IMR-90 (cell line): ENCODE measurements at regions not wholly inside any gene's neighbourhood (a gene's known extent, or its start where the extent isn't known, plus 50 kb on each side); places are given as distances from the start of the nearest gene placed in this dataset.

Experiments used
- ATAC-seq: fragments of 200-7000 bp; cut with Tn5 transposase; 2 replicates; pipeline ENCODE4 v1.9.1; 2020; ENCODE audit warnings: low read depth, mild to moderate bottlenecking, moderate library complexity
- BruUV-seq: library from RNA; stranded (reverse); fragments of 400-500 nt; replicated peaks from 2 replicates; lab custom pipeline; 2021; lab: Mats Ljungman, UMichigan
- CTCF ChIA-PET: fragments of 300-600 bp; formaldehyde crosslinking; extraction: SDS; loops from one replicate; lab custom pipeline; 2021; ENCODE audit warnings: antibody characterized with exemption; lab: Yijun Ruan, JAX
- POLR2A ChIA-PET: fragments of 300-600 bp; sonication (Branson Sonifier 250); formaldehyde crosslinking; loops from one replicate; lab custom pipeline; 2022; ENCODE audit warnings: antibody characterized with exemption; ENCODE audit not compliant: unreplicated experiment; lab: Charles Lee
- DNase-seq: peaks from one replicate; pipeline ENCODE4 v3.0.0; 2013
- H2AFZ ChIP-seq: replicated peaks from 2 replicates; pipeline ENCODE3; 2013; ENCODE audit warnings: low read length, mild to moderate bottlenecking; ENCODE audit not compliant: poor library complexity
- H2AK5ac ChIP-seq: 2 replicates; pipeline ENCODE4 v1.6.1; 2013; ENCODE audit warnings: low read depth, low read length, inconsistent platforms
- H2AK9ac ChIP-seq: replicated peaks from 2 replicates; pipeline ENCODE3; 2013; ENCODE audit warnings: mild to moderate bottlenecking, low read depth, low read length, moderate library complexity; ENCODE audit not compliant: poor library complexity
- H2BK120ac ChIP-seq: 2 replicates; pipeline ENCODE4 v1.6.1; 2013; ENCODE audit warnings: low read depth, low read length, inconsistent platforms
- H2BK15ac ChIP-seq: 3 replicates; pipeline ENCODE4 v1.6.1; 2013; ENCODE audit warnings: low read depth, low read length, inconsistent platforms
- H2BK20ac ChIP-seq: 2 replicates; pipeline ENCODE4 v1.6.1; 2013; ENCODE audit warnings: low read depth, mild to moderate bottlenecking, inconsistent platforms, low read length, moderate library complexity
- H2BK5ac ChIP-seq: 2 replicates; pipeline ENCODE4 v1.6.1; 2013; ENCODE audit warnings: mild to moderate bottlenecking, low read depth, low read length, inconsistent platforms; ENCODE audit not compliant: poor library complexity, severe bottlenecking
- H3K14ac ChIP-seq: replicated peaks from 2 replicates; pipeline ENCODE4 v1.6.1; 2013; ENCODE audit warnings: low read depth, low read length, inconsistent platforms
- H3K18ac ChIP-seq: 2 replicates; pipeline ENCODE4 v1.6.1; 2013; ENCODE audit warnings: low read depth, low read length, control low read depth
- H3K23ac ChIP-seq: 2 replicates; pipeline ENCODE4 v1.6.1; 2013; ENCODE audit warnings: low read depth, low read length, inconsistent platforms
- H3K27ac ChIP-seq: 2 replicates; pipeline ENCODE4 v1.5.1; 2013; ENCODE audit warnings: mild to moderate bottlenecking, control low read depth, low read length; ENCODE audit not compliant: insufficient read depth
- H3K27me3 ChIP-seq: 2 replicates; pipeline ENCODE4 v1.6.1; 2013; ENCODE audit warnings: low read length; ENCODE audit not compliant: control insufficient read depth, insufficient read depth
- H3K36me3 ChIP-seq: 2 replicates; pipeline ENCODE4 v1.6.1; 2013; ENCODE audit warnings: low read length, mixed read lengths; ENCODE audit not compliant: control insufficient read depth, insufficient read depth
- H3K4ac ChIP-seq: 2 replicates; pipeline ENCODE4 v1.6.1; 2013; ENCODE audit warnings: low read depth, low read length, inconsistent platforms
- H3K4me1 ChIP-seq: 2 replicates; pipeline ENCODE4 v1.6.1; 2013; ENCODE audit warnings: low read length, mixed read lengths; ENCODE audit not compliant: control insufficient read depth, insufficient read depth
- H3K4me2 ChIP-seq: 2 replicates; pipeline ENCODE4 v1.6.1; 2013; ENCODE audit warnings: low read depth, mild to moderate bottlenecking, control low read depth, low read length, moderate library complexity
- H3K4me3 ChIP-seq: 2 replicates; pipeline ENCODE4 v1.5.1; 2013; ENCODE audit warnings: low read depth, mild to moderate bottlenecking, control low read depth, low read length, moderate library complexity; ENCODE audit not compliant: insufficient read depth
- H3K56ac ChIP-seq: 2 replicates; pipeline ENCODE4 v1.6.1; 2013; ENCODE audit warnings: low read length, inconsistent platforms; ENCODE audit not compliant: insufficient read depth; ENCODE audit errors: extremely low read depth
- H3K79me1 ChIP-seq, 2 experiments: 2 replicates each; pipeline ENCODE4 v1.6.1; 2013; ENCODE audit warnings: low read length in 2 of 2, inconsistent platforms in 1 of 2, low read depth in 1 of 2
- H3K9ac ChIP-seq: 2 replicates; pipeline ENCODE4 v1.6.1; 2013; ENCODE audit warnings: low read depth, low read length, control low read depth
- H3K9me1 ChIP-seq: 2 replicates; pipeline ENCODE4 v1.6.1; 2013; ENCODE audit warnings: low read length, inconsistent platforms; ENCODE audit not compliant: insufficient read depth
- H3K9me3 ChIP-seq: 2 replicates; pipeline ENCODE4 v1.6.1; 2013; ENCODE audit warnings: low read length; ENCODE audit not compliant: control insufficient read depth, insufficient read depth
- H4K20me1 ChIP-seq: 2 replicates; pipeline ENCODE4 v1.6.1; 2013; ENCODE audit warnings: low read length, inconsistent platforms; ENCODE audit not compliant: insufficient read depth
- H4K5ac ChIP-seq: 2 replicates; pipeline ENCODE4 v1.6.1; 2013; ENCODE audit warnings: mild to moderate bottlenecking, low read depth, low read length, control low read depth
- H4K8ac ChIP-seq, 2 experiments: 2 replicates each; pipeline ENCODE4 v1.6.1; 2013; ENCODE audit warnings: low read depth in 2 of 2, low read length in 2 of 2, control low read depth in 1 of 2, inconsistent platforms in 1 of 2
- H4K91ac ChIP-seq: 2 replicates; pipeline ENCODE4 v1.6.1; 2013; ENCODE audit warnings: low read depth, low read length, inconsistent platforms; ENCODE audit not compliant: insufficient read depth
- CHD1 ChIP-seq: IDR thresholded peaks from 2 replicates; pipeline ENCODE4 v1.6.1; 2012; ENCODE audit warnings: low read depth, low read length, improper control_type of control experiment
- WGBS, 2 experiments: methylation state at CpG; one replicate each; pipeline versions ENCODE4 v1.1.5 to v1.1.7; 2013; ENCODE audit warnings: missing lambda C conversion rate in 2 of 2; ENCODE audit not compliant: insufficient read length in 1 of 2; ENCODE audit errors: extremely low coverage in 2 of 2; 5-methylcytosine and 5-hydroxymethylcytosine counted together
- dilution Hi-C: fragments of 300-500 bp; cut with HindIII; formaldehyde crosslinking; loops from one replicate; pipeline ENCODE4 v1.14.3; 2018; ENCODE audit warnings: low sequenced_read_pairs; ENCODE audit not compliant: unreplicated experiment
- in situ Hi-C: fragments of 300-500 bp; cut with MboI; formaldehyde crosslinking; loops from 3 replicates; pipeline ENCODE4 v1.14.3; 2019; ENCODE audit warnings: low sequenced_read_pairs, inconsistent platforms, mixed read lengths
- intact Hi-C: fragments of 100-400 bp; cut with micrococcal nuclease; formaldehyde crosslinking; loops from 2 replicates; pipeline ENCODE4 v1.10.0; 2022
- TF ChIP-seq, protein P1 (sequence below): conservative IDR thresholded peaks from 2 replicates; pipeline ENCODE4 v1.5.1; 2012; ENCODE audit warnings: mild to moderate bottlenecking, low read depth, low read length, improper control_type of control experiment

DNA sequence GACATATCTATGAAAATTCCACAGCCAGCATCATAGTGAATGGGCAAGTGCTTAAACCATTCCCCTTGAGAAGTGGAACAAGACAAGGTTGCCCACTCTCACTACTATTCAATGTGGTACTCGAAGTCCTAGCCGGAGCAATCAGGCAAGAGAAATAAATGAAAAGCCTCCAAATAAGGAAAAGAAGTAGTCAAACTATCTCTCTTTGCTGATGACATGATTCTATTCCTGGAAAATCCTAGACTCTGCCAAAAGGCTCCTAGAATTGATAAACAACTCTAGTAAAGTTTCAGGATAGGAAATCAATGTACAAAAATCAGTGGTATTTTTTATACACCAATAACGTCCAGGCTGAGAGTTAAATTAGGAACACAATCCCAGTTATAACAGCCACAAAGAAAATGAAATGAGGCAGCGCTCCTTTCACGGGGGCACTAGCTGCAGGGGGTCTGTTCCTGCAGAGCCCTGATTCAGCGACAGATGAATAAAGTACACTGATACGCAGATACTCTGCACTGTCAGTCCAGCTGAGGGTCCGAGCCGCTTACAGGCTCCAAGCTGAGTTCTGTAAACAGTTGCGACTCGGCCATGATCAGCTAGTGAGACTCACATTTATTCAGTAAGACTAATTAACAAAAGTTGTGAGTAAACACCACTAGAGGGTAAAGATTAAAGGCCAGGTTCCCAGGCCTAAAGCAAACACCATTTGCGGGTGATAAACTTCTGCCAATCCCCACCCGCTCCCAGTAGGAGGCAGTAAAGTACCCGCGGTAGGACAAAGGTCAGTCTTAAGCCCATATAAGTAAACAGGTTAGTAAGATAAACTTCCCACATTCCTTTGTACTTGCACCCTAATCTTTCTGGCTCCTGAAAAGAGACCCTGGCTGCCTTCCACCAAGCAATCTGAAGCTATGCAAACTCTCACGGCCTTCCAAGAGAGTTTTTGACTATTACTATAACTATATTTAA lies 290.6 kb upstream of the GRID2 start:
- no peak overlapping the region for H3K14ac ChIP-seq
- CTCF ChIA-PET: no interaction called here
- no peak overlapping the region for H3K27ac ChIP-seq
- in situ Hi-C loops: no loop called here
- H3K9me1 ChIP-seq: no peaks in the 10 kb centered on the region
- no peaks in the 10 kb centered on the region for H3K79me1 ChIP-seq
- H3K9ac ChIP-seq: no peak overlapping the region
- no peaks in the 10 kb centered on the region for H3K4me1 ChIP-seq
- no peak overlapping the region for H3K56ac ChIP-seq
- H4K20me1 ChIP-seq: no peaks in the 10 kb centered on the region
- no peak overlapping the region for H4K91ac ChIP-seq
- H3K4me3 ChIP-seq: no peak overlapping the region
- intact Hi-C loops: no loop called here
- H2BK5ac ChIP-seq: no peak overlapping the region
- no peak overlapping the region for H4K8ac ChIP-seq
- no TSS peak for BruUV-seq
- H2BK15ac ChIP-seq: no peak overlapping the region
- no peak overlapping the region for H2AFZ ChIP-seq
- POLR2A ChIA-PET: no interaction called here
- dilution Hi-C loops: no loop called here
- H3K4me2 ChIP-seq: no peak overlapping the region
- no peak overlapping the region for H2BK120ac ChIP-seq
- no peak overlapping the region for H4K5ac ChIP-seq
- no peak overlapping the region for H2AK5ac ChIP-seq
- no CpG with 5 or more reads among the region's 16 CpGs for WGBS, 2 experiments
- no peak overlapping the region for H3K4ac ChIP-seq
- no peak for TF ChIP-seq CHD1
- TF ChIP-seq, protein P1, sequence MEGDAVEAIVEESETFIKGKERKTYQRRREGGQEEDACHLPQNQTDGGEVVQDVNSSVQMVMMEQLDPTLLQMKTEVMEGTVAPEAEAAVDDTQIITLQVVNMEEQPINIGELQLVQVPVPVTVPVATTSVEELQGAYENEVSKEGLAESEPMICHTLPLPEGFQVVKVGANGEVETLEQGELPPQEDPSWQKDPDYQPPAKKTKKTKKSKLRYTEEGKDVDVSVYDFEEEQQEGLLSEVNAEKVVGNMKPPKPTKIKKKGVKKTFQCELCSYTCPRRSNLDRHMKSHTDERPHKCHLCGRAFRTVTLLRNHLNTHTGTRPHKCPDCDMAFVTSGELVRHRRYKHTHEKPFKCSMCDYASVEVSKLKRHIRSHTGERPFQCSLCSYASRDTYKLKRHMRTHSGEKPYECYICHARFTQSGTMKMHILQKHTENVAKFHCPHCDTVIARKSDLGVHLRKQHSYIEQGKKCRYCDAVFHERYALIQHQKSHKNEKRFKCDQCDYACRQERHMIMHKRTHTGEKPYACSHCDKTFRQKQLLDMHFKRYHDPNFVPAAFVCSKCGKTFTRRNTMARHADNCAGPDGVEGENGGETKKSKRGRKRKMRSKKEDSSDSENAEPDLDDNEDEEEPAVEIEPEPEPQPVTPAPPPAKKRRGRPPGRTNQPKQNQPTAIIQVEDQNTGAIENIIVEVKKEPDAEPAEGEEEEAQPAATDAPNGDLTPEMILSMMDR: 0 out of 2 replicates have a peak, but pooled peaks have one; percentile 13
- H3K36me3 ChIP-seq: no peaks in the 10 kb centered on the region
- no peak for ATAC-seq
- no peaks in the 10 kb centered on the region for H3K9me3 ChIP-seq
- H3K27me3 ChIP-seq: no peaks in the 10 kb centered on the region
- H2BK20ac ChIP-seq: no peak overlapping the region
- DNase-seq: no peak
- H2AK9ac ChIP-seq: no peak overlapping the region
- H3K23ac ChIP-seq: no peak overlapping the region
- no peak overlapping the region for H3K18ac ChIP-seq
